ENCODE measurements at regions not wholly inside any gene's neighbourhood (a gene's known extent, or its start where the extent isn't known, plus 50 kb on each side); places are given as distances from the start of the nearest gene placed in this dataset.

DNA sequence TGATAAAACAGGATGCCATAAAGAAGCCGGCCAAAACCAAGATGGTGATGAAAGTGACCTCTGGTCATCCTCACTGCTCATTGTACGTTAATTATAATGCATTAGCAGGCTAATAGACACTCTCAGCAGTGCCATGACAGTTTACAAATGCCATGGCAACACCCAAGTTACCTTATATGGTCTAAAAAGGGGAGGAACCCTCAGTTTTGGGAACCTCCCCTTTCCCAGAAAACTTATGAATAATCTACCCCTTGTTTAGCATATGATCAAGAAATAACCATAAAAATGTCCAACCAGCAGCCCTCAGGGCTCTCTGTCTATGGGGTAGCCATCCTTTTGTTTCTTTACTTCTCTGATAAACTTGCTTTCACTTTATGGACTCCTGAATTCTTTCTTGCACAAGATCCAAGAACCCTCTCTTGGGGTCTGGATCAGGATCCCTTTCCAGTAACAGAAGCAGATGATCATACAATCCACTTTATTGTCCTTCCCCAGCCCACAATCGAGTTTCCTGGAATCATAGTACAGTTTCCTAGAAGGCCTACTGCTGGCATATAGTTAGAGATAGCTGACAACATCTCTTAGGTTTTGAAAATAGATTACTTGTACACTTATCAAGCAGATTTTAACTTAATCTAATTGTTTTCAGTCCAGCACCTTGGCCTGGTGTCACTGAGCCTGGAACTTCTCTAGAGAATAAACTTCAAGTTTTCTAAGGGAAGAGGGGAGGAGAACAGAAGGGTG, 266.7 kb upstream of the HMGA2 start:
- TF ChIP-seq FOXM1 (IDR thresholded peaks at IDR 0.05; ENCODE audit: borderline replicate concordance, low read depth): no peak
- TF ChIP-seq NFIC (IDR thresholded peaks at IDR 0.05): no peak
- no peak for TF ChIP-seq CEBPB (IDR thresholded peaks at IDR 0.05)
- no peak for TF ChIP-seq CREB1 (IDR thresholded peaks at IDR 0.05; ENCODE audit: low read depth)
- TF ChIP-seq TCF12 (IDR thresholded peaks at IDR 0.05; ENCODE audit: low read depth): no peak
- no peak for TF ChIP-seq RAD21 (IDR thresholded peaks at IDR 0.05; ENCODE audit: low read depth)
- TF ChIP-seq, protein P1, sequence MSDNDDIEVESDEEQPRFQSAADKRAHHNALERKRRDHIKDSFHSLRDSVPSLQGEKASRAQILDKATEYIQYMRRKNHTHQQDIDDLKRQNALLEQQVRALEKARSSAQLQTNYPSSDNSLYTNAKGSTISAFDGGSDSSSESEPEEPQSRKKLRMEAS (IDR thresholded peaks at IDR 0.05): no peak
- no peak for TF ChIP-seq TEAD4 (IDR thresholded peaks at IDR 0.05)
- no peak for TF ChIP-seq EGR1 (IDR thresholded peaks at IDR 0.05)
- no peak for TF ChIP-seq TAF1 (IDR thresholded peaks at IDR 0.05; ENCODE audit: low read depth)
- no peak for TF ChIP-seq ZBTB7A (IDR thresholded peaks at IDR 0.05; ENCODE audit: low read depth)
- TF ChIP-seq, protein P2, sequence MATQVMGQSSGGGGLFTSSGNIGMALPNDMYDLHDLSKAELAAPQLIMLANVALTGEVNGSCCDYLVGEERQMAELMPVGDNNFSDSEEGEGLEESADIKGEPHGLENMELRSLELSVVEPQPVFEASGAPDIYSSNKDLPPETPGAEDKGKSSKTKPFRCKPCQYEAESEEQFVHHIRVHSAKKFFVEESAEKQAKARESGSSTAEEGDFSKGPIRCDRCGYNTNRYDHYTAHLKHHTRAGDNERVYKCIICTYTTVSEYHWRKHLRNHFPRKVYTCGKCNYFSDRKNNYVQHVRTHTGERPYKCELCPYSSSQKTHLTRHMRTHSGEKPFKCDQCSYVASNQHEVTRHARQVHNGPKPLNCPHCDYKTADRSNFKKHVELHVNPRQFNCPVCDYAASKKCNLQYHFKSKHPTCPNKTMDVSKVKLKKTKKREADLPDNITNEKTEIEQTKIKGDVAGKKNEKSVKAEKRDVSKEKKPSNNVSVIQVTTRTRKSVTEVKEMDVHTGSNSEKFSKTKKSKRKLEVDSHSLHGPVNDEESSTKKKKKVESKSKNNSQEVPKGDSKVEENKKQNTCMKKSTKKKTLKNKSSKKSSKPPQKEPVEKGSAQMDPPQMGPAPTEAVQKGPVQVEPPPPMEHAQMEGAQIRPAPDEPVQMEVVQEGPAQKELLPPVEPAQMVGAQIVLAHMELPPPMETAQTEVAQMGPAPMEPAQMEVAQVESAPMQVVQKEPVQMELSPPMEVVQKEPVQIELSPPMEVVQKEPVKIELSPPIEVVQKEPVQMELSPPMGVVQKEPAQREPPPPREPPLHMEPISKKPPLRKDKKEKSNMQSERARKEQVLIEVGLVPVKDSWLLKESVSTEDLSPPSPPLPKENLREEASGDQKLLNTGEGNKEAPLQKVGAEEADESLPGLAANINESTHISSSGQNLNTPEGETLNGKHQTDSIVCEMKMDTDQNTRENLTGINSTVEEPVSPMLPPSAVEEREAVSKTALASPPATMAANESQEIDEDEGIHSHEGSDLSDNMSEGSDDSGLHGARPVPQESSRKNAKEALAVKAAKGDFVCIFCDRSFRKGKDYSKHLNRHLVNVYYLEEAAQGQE (IDR thresholded peaks at IDR 0.05; ENCODE audit: low read depth): no peak
- no peak for TF ChIP-seq EP300 (IDR thresholded peaks at IDR 0.05; ENCODE audit: borderline replicate concordance)

DNA sequence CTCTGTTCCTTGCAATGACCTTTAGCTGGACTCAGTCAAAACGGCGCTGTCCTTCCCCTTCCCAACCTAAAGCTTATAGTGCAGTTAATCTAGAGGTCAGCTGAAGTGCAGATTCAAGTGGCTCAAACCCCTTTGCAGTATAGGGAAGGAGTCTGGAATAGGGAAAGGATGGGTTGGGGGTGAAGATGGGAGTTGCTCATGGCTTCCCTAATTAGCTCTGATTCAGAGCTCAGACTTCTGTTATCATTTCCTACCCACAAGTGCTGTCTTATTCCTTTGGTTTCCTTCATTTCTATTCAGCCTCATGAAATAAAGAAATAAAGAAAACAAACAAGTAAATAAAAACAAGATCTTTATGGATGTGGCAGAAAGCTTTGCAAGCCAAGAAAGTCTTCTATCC, 264.0 kb upstream of the HMGA2 start:
- TF ChIP-seq, protein P2 (IDR thresholded peaks at IDR 0.05; ENCODE audit: low read depth): no peak
- no peak for TF ChIP-seq EGR1 (IDR thresholded peaks at IDR 0.05)
- TF ChIP-seq, protein P3, sequence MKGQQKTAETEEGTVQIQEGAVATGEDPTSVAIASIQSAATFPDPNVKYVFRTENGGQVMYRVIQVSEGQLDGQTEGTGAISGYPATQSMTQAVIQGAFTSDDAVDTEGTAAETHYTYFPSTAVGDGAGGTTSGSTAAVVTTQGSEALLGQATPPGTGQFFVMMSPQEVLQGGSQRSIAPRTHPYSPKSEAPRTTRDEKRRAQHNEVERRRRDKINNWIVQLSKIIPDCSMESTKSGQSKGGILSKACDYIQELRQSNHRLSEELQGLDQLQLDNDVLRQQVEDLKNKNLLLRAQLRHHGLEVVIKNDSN (IDR thresholded peaks at IDR 0.05): no peak
- TF ChIP-seq, protein P1 (IDR thresholded peaks at IDR 0.05): no peak
- no peak for TF ChIP-seq NFIC (IDR thresholded peaks at IDR 0.05)
- no peak for TF ChIP-seq FOXM1 (IDR thresholded peaks at IDR 0.05; ENCODE audit: borderline replicate concordance, low read depth)
- no peak for TF ChIP-seq YY1 (IDR thresholded peaks at IDR 0.05; ENCODE audit: low read depth)
- TF ChIP-seq CREB1 (IDR thresholded peaks at IDR 0.05; ENCODE audit: low read depth): no peak
- no peak for TF ChIP-seq CEBPB (IDR thresholded peaks at IDR 0.05)
- no peak for TF ChIP-seq RAD21 (IDR thresholded peaks at IDR 0.05; ENCODE audit: low read depth)
- TF ChIP-seq ZBTB7A (IDR thresholded peaks at IDR 0.05; ENCODE audit: low read depth): no peak
- no peak for TF ChIP-seq TEAD4 (IDR thresholded peaks at IDR 0.05)
- no peak for TF ChIP-seq TAF1 (IDR thresholded peaks at IDR 0.05; ENCODE audit: low read depth)
- no peak for TF ChIP-seq EP300 (IDR thresholded peaks at IDR 0.05; ENCODE audit: borderline replicate concordance)
- TF ChIP-seq TCF12 (IDR thresholded peaks at IDR 0.05; ENCODE audit: low read depth): no peak

DNA sequence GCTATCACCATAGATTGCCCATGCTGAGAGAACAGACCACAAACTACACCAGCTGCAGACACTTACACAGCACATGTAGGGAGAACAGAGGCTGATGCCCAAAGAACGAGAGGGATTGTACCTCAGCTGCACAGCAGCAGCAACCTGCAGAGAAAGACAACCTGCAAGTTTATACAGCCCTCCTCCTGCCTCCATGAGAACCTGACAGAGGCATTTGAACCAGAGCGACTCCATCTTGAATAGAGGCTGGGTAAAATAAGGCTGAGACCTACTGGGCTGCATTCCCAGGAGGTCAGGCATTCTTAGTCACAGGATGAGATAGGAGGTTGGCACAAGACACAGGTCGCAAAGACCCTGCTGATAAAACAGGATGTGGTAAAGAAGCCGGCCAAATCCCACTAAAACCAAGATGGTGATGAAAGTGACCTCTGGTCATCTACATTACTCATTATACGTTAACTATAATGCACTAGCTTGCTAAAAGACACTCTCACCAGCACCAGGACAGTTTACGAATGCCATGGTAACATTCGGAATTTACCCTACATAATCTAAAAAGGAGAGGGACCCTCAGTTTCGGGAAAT, 262.4 kb upstream of the HMGA2 start:
- TF ChIP-seq EGR1 (IDR thresholded peaks at IDR 0.05) (no peak), FOXM1 (IDR thresholded peaks at IDR 0.05; ENCODE audit: borderline replicate concordance, low read depth) (no peak), RAD21 (IDR thresholded peaks at IDR 0.05; ENCODE audit: low read depth) (no peak), TAF1 (IDR thresholded peaks at IDR 0.05; ENCODE audit: low read depth) (no peak)
- TF ChIP-seq, protein P2 (IDR thresholded peaks at IDR 0.05; ENCODE audit: low read depth): no peak

DNA sequence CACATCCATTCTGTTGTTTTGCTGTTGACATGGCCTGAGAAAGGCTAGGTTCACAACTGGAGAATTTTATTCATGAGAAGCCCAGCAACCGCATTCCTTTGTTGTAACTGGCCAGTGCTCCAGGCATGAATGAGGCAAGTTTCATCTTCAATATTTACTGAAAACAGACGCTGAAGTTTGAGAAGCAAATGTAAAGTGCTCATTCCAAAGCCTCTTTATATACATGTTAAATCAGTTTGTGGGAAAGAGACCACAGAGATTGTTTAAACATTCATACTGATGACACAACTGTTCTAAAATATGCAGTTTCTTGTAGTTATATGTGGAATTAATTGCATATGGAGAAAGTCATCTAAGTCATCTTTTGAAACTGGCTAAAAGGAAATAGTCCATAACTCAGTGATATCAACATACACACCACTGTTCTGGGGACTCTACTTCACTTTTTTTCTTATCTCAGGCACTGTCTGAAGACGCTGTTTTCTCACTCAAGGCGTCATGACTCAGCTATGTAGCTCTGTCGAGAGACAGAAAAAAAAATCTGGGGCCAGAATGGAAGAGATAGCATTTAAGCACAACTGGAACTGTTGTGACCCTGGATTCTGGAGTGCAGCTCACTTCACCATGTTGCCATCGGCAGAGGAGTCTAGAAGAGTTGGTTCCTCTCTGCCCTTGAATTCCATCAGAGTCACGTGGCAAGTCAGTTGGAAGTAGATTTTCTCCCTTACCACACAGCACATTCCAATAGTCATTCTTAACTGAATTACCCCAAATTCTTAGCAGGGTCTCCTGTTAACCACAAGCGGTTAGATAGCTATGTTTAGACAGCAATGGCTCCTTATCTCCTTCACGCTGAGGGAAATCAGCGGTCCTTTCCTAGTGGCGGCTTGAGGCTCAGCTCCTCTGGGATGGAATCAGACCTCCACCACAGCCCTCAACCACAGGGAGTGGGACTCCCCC, 258.4 kb upstream of the HMGA2 start:
- TF ChIP-seq, protein P3 (IDR thresholded peaks at IDR 0.05): no peak
- TF ChIP-seq FOXM1 (IDR thresholded peaks at IDR 0.05; ENCODE audit: borderline replicate concordance, low read depth) (no peak), TCF12 (IDR thresholded peaks at IDR 0.05; ENCODE audit: low read depth) (no peak), CREB1 (IDR thresholded peaks at IDR 0.05; ENCODE audit: low read depth) (no peak), TEAD4 (IDR thresholded peaks at IDR 0.05) (no peak)
- TF ChIP-seq, protein P1 (IDR thresholded peaks at IDR 0.05): no peak

Measured in Ishikawa (cell line).